SK-N-SH treated with all-trans-retinoic acid at 6 μM for 48 hours (cell line): ENCODE measurements at regions not wholly inside any gene's neighbourhood (a gene's known extent, or its start where the extent isn't known, plus 50 kb on each side); places are given as distances from the start of the nearest gene placed in this dataset.
"Not testable (repeated sequence)": the region's sequence is repeated elsewhere in the genome, so short reads cannot be mapped to it uniquely, and the experiment has no call there.

Experiments
- ATAC-seq: fragments of 200-7000 bp; cut with Tn5 transposase; 3 replicates; pipeline ENCODE4 v1.9.1; 2020; ENCODE audit warnings: mild to moderate bottlenecking, moderate library complexity
- BACH2 ChIP-seq: fragments of 250-450 bp; sonication (Bioruptor Pico); IDR thresholded peaks from 2 replicates; pipeline ENCODE4 v1.9.0; 2021; ENCODE audit warnings: mild to moderate bottlenecking, borderline replicate concordance
- CSDC2 ChIP-seq: fragments of 250-450 bp; sonication (Bioruptor Pico); IDR thresholded peaks from 2 replicates; pipeline ENCODE4 v1.5.0; 2020; ENCODE audit warnings: mild to moderate bottlenecking, moderate library complexity
- CSRNP3 ChIP-seq: fragments of 250-450 bp; sonication (Bioruptor Pico); IDR thresholded peaks from 2 replicates; pipeline ENCODE4 v1.5.1; 2021; ENCODE audit warnings: mild to moderate bottlenecking, moderate library complexity
- ESRRG ChIP-seq: fragments of 250-450 bp; sonication (Bioruptor Pico); IDR thresholded peaks from 2 replicates; pipeline ENCODE4 v1.6.1; 2021; ENCODE audit warnings: mild to moderate bottlenecking
- GLIS3 ChIP-seq: fragments of 250-450 bp; sonication (Bioruptor Pico); IDR thresholded peaks from 2 replicates; pipeline ENCODE4 v1.5.0; 2020; ENCODE audit warnings: mild to moderate bottlenecking, moderate library complexity
- ISL1 ChIP-seq: fragments of 250-450 bp; sonication (Bioruptor Pico); IDR thresholded peaks from 2 replicates; pipeline ENCODE4 v2.1.2; 2022; ENCODE audit warnings: mild to moderate bottlenecking, moderate library complexity
- OSR1 ChIP-seq: fragments of 250-450 bp; sonication (Bioruptor Pico); IDR thresholded peaks from 2 replicates; pipeline ENCODE4 v1.8.0; 2022; ENCODE audit warnings: moderate library complexity, mild to moderate bottlenecking, inconsistent platforms
- POU6F1 ChIP-seq: fragments of 250-450 bp; sonication (Bioruptor Pico); IDR thresholded peaks from 2 replicates; pipeline ENCODE4 v1.8.0; 2021; ENCODE audit warnings: low read depth, mild to moderate bottlenecking, moderate library complexity, borderline replicate concordance
- RARB ChIP-seq: fragments of 250-450 bp; sonication (Bioruptor Pico); IDR thresholded peaks from 2 replicates; pipeline ENCODE4 v1.8.0; 2021; ENCODE audit warnings: mild to moderate bottlenecking, moderate library complexity
- SNAI2 ChIP-seq: fragments of 250-450 bp; sonication (Bioruptor Pico); IDR thresholded peaks from 2 replicates; pipeline ENCODE4 v1.5.0; 2020; ENCODE audit warnings: mild to moderate bottlenecking, moderate library complexity
- TCF4 ChIP-seq: fragments of 250-450 bp; sonication (Bioruptor Pico); IDR thresholded peaks from 2 replicates; pipeline ENCODE4 v1.8.0; 2021; ENCODE audit warnings: mild to moderate bottlenecking, moderate library complexity, borderline replicate concordance
- TSHZ2 ChIP-seq: fragments of 250-450 bp; sonication (Bioruptor Pico); IDR thresholded peaks from 2 replicates; pipeline ENCODE4 v1.5.0; 2020; ENCODE audit warnings: mild to moderate bottlenecking, moderate library complexity
- ZFP3 ChIP-seq: fragments of 250-450 bp; sonication (Bioruptor Pico); IDR thresholded peaks from 2 replicates; pipeline ENCODE4 v1.5.0; 2020; ENCODE audit warnings: mild to moderate bottlenecking, moderate library complexity
- ZFP30 ChIP-seq: fragments of 450-650 bp; formaldehyde crosslinking; IDR thresholded peaks from 2 replicates; pipeline ENCODE4 v1.5.0; 2022; ENCODE audit warnings: mild to moderate bottlenecking, moderate library complexity
- ZNF565 ChIP-seq: fragments of 450-650 bp; formaldehyde crosslinking; conservative IDR thresholded peaks from 2 replicates; pipeline ENCODE4 v1.5.0; 2020; ENCODE audit warnings: low read depth, mild to moderate bottlenecking, moderate library complexity
- ZNF70 ChIP-seq: fragments of 450-650 bp; formaldehyde crosslinking; IDR thresholded peaks from 2 replicates; pipeline ENCODE4 v1.5.0; 2020; ENCODE audit warnings: mild to moderate bottlenecking, moderate library complexity
- ZNF8 ChIP-seq: fragments of 450-650 bp; formaldehyde crosslinking; IDR thresholded peaks from 2 replicates; pipeline ENCODE4 v1.5.0; 2020; ENCODE audit warnings: mild to moderate bottlenecking, moderate library complexity
- TF ChIP-seq, protein P1 (sequence below): fragments of 250-450 bp; sonication (Bioruptor Pico); IDR thresholded peaks from 2 replicates; pipeline ENCODE4 v1.5.1; 2020; ENCODE audit warnings: low read depth, mild to moderate bottlenecking, moderate library complexity

GRCh38 chr2:11949732-11950523 lies 203.5 kb downstream of the LPIN1 start:
- no peak for ATAC-seq
- TF ChIP-seq GLIS3 (CRISPR knock-in tag) = no peak

DNA sequence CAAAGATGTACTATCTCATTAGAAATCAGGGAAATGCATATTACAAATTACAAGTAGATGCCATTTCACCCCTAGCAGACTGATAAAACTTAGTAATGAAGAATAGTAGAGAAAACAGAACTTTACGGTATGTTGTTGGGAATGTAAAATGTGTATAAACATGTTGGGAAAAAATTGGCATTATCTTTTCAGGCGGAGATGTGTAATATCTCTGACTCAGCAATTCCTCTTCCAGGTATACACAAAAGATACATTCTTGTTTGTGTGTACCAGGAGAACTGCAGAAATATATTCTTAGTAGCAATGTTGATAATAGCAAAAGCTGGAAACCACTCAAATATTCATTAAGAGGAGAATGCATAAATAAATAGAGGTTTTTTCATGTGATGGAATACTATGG lies 204.5 kb downstream of the LPIN1 start:
- TF ChIP-seq TCF4 (no peak), TSHZ2 (CRISPR knock-in tag) (no peak), CSDC2 (no peak), RARB (no peak), ZFP3 (CRISPR knock-in tag) (no peak), GLIS3 (CRISPR knock-in tag) (no peak), ZNF8 (CRISPR knock-in tag) (no peak), ZNF70 (CRISPR knock-in tag) (no peak), OSR1 (CRISPR knock-in tag) (no peak), BACH2 (CRISPR knock-in tag) (no peak), ZNF565 (CRISPR knock-in tag) (no peak)
- TF ChIP-seq, protein P1, sequence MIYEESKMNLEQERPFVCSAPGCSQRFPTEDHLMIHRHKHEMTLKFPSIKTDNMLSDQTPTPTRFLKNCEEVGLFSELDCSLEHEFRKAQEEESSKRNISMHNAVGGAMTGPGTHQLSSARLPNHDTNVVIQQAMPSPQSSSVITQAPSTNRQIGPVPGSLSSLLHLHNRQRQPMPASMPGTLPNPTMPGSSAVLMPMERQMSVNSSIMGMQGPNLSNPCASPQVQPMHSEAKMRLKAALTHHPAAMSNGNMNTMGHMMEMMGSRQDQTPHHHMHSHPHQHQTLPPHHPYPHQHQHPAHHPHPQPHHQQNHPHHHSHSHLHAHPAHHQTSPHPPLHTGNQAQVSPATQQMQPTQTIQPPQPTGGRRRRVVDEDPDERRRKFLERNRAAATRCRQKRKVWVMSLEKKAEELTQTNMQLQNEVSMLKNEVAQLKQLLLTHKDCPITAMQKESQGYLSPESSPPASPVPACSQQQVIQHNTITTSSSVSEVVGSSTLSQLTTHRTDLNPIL (CRISPR knock-in tag) = no peak
- ATAC-seq = no peak

DNA sequence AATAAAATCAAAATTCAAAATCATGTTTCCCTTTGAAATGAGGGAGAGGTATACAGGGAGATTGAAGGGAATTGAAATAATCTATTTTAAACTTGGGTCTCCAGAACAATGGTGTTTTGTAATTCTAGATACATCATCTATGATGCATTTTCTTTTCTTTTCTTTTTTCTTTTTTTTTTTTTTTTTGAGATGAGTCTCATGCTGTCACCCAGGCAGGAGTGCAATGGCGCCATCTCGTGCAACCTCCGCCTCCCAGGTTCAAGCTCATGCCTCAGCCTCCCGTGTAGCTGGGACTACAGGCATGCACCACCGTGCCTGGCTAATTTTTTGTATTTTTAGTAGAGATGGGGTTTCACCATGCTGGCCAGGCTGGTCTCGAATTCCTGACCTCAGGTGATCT lies 205.1 kb downstream of the LPIN1 start:
- not testable (repeated sequence) for ATAC-seq

GRCh38 chr2:11953258-11953657 lies 206.8 kb downstream of the LPIN1 start:
- ATAC-seq = no peak
- TF ChIP-seq ZNF8 (CRISPR knock-in tag) (no peak), OSR1 (CRISPR knock-in tag) (no peak), ZFP30 (CRISPR knock-in tag) (no peak), BACH2 (CRISPR knock-in tag) (no peak), GLIS3 (CRISPR knock-in tag) (no peak), ZNF70 (CRISPR knock-in tag) (no peak), POU6F1 (no peak)
- TF ChIP-seq, protein P1 (CRISPR knock-in tag) = no peak
- TF ChIP-seq, all 23 proteins: peak for 0

DNA sequence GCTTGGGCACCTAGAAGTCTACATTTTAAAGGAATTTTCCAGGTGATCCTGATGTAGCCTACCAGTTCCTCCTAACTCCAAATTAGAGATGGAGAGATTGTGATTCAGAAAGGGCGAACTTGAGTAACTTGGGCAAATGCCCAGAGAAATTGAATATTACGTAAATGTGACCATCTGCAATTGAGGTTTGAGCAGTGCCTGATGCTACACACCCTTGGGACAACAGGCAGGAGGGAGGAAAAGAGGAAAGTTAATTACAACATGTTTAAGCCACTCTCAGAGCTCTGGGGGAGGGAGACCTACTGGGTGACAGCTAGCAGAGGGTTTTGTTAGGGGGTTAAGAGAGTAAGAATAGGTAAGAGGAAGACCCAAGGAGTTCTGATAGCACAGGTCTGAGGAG lies 208.9 kb downstream of the LPIN1 start:
- TF ChIP-seq BACH2 (CRISPR knock-in tag) (no peak), ISL1 (no peak), ZFP3 (CRISPR knock-in tag) (no peak), ESRRG (CRISPR knock-in tag) (no peak)
- TF ChIP-seq, all 23 proteins: peak for 0
- peak; percentile 39; the same call in 2 of the 3 replicates for ATAC-seq

DNA sequence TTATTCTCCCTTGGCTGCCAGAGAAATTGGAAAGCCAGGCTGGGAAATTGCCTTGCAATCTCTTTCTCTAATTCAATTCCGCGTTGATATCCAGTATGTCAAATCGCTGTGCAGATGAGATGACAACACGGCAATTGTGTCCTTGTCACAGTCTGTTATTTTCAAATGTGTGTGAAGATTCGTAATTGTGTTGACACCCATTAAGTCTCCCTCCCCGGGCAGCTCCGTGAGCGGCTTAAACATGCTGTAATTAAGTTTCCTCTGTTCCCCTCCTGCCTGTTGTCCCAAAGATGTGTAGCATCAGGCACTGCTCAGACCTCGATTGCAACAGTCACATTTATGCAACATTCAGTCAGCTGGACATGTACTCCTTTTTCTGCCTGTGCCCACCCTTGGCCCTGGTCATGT lies 209.5 kb downstream of the LPIN1 start:
- peak; percentile 81 for ATAC-seq
- TF ChIP-seq SNAI2 (no peak), GLIS3 (CRISPR knock-in tag) (no peak), CSRNP3 (CRISPR knock-in tag) (0 out of 2 replicates have a peak, but pooled peaks have one; percentile 22), TCF4 (no peak), BACH2 (CRISPR knock-in tag) (no peak), TSHZ2 (CRISPR knock-in tag) (peak; percentile 59; the same call in 1 of the 2 replicates)
- TF ChIP-seq, protein P1 (CRISPR knock-in tag) = 0 out of 2 replicates have a peak, but pooled peaks have one; percentile 18
